ENCODE measurements at regions not wholly inside any gene's neighbourhood (a gene's known extent, or its start where the extent isn't known, plus 50 kb on each side); places are given as distances from the start of the nearest gene placed in this dataset.

- H3K79me2 ChIP-seq (ENCODE audit: insufficient read depth, low read length): no peaks in the 10 kb centered on the region
Measured at GRCh38 chr1:213685992-213686582, 301.7 kb upstream of the PROX1 start.

GRCh38 chr1:213686983-213687382 lies 300.8 kb upstream of the PROX1 start:
- Histone ChIP-seq H3K4me1 (ENCODE audit: insufficient read depth, low read length) (no peaks in the 10 kb centered on the region), H4K20me1 (ENCODE audit: insufficient read depth, low read length) (no peaks in the 10 kb centered on the region), H3K79me2 (ENCODE audit: insufficient read depth, low read length) (no peaks in the 10 kb centered on the region), H3K4me3 (ENCODE audit: insufficient read depth, low read length) (no peak overlapping the region), H3K27me3 (ENCODE audit: insufficient read depth, low read length) (no peaks in the 10 kb centered on the region), H3K27ac (ENCODE audit: low read depth, low read length) (no peak overlapping the region), H2AFZ (ENCODE audit: low read length) (no peak overlapping the region), H3K4me2 (ENCODE audit: insufficient read depth, low read length) (no peak overlapping the region), H3K36me3 (ENCODE audit: insufficient read depth, low read length) (no peaks in the 10 kb centered on the region), H3K9me3 (ENCODE audit: low read depth, low read length) (no peaks in the 10 kb centered on the region)
- no peak for DNase-seq (ENCODE audit: insufficient read length, low spot score, missing footprints)
- TF ChIP-seq CTCF (IDR thresholded peaks at IDR 0.05; ENCODE audit: extremely low read depth, low read depth, low read length): no peak

More at GRCh38 chr1:213685992-213686582, 301.7 kb upstream of the PROX1 start:
- H4K20me1 ChIP-seq (ENCODE audit: insufficient read depth, low read length): no peaks in the 10 kb centered on the region
- no peaks in the 10 kb centered on the region for H3K27me3 ChIP-seq (ENCODE audit: insufficient read depth, low read length)
- H3K4me3 ChIP-seq (ENCODE audit: insufficient read depth, low read length): no peak overlapping the region
- H3K27ac ChIP-seq (ENCODE audit: low read depth, low read length): no peak overlapping the region
- H2AFZ ChIP-seq (ENCODE audit: low read length): no peak overlapping the region
- H3K4me1 ChIP-seq (ENCODE audit: insufficient read depth, low read length): no peaks in the 10 kb centered on the region
- no peaks in the 10 kb centered on the region for H3K36me3 ChIP-seq (ENCODE audit: insufficient read depth, low read length)
- H3K9me3 ChIP-seq (ENCODE audit: low read depth, low read length): no peaks in the 10 kb centered on the region
- TF ChIP-seq CTCF (IDR thresholded peaks at IDR 0.05; ENCODE audit: extremely low read depth, low read depth, low read length): no peak
- DNase-seq (ENCODE audit: insufficient read length, low spot score, missing footprints): no peak
- H3K4me2 ChIP-seq (ENCODE audit: insufficient read depth, low read length): no peak overlapping the region

- Histone ChIP-seq H2AFZ (ENCODE audit: low read length) (no peak overlapping the region), H3K27me3 (ENCODE audit: insufficient read depth, low read length) (no peaks in the 10 kb centered on the region), H4K20me1 (ENCODE audit: insufficient read depth, low read length) (no peaks in the 10 kb centered on the region), H3K79me2 (ENCODE audit: insufficient read depth, low read length) (no peaks in the 10 kb centered on the region), H3K4me1 (ENCODE audit: insufficient read depth, low read length) (no peaks in the 10 kb centered on the region), H3K27ac (ENCODE audit: low read depth, low read length) (no peak overlapping the region), H3K9me3 (ENCODE audit: low read depth, low read length) (no peaks in the 10 kb centered on the region), H3K4me3 (ENCODE audit: insufficient read depth, low read length) (no peak overlapping the region), H3K36me3 (ENCODE audit: insufficient read depth, low read length) (no peaks in the 10 kb centered on the region), H3K4me2 (ENCODE audit: insufficient read depth, low read length) (no peak overlapping the region)
- no peak for DNase-seq (ENCODE audit: insufficient read length, low spot score, missing footprints)
- TF ChIP-seq CTCF (IDR thresholded peaks at IDR 0.05; ENCODE audit: extremely low read depth, low read depth, low read length): no peak
Measured at GRCh38 chr1:213687832-213688231, 299.9 kb upstream of the PROX1 start.

GRCh38 chr1:213688655-213689054 lies 299.1 kb upstream of the PROX1 start:
- TF ChIP-seq CTCF (IDR thresholded peaks at IDR 0.05; ENCODE audit: extremely low read depth, low read depth, low read length): no peak
- H3K36me3 ChIP-seq (ENCODE audit: insufficient read depth, low read length): no peaks in the 10 kb centered on the region
- no peak overlapping the region for H2AFZ ChIP-seq (ENCODE audit: low read length)
- H3K27me3 ChIP-seq (ENCODE audit: insufficient read depth, low read length): no peaks in the 10 kb centered on the region
- H3K27ac ChIP-seq (ENCODE audit: low read depth, low read length): no peak overlapping the region
- H3K9me3 ChIP-seq (ENCODE audit: low read depth, low read length): no peaks in the 10 kb centered on the region
- DNase-seq (ENCODE audit: insufficient read length, low spot score, missing footprints): no peak
- no peaks in the 10 kb centered on the region for H4K20me1 ChIP-seq (ENCODE audit: insufficient read depth, low read length)
- H3K4me1 ChIP-seq (ENCODE audit: insufficient read depth, low read length): no peaks in the 10 kb centered on the region
- H3K4me3 ChIP-seq (ENCODE audit: insufficient read depth, low read length): no peak overlapping the region
- no peaks in the 10 kb centered on the region for H3K79me2 ChIP-seq (ENCODE audit: insufficient read depth, low read length)
- no peak overlapping the region for H3K4me2 ChIP-seq (ENCODE audit: insufficient read depth, low read length)
